Esophagus muscularis mucosa (tissue), 4 donors: ENCODE measurements at regions not wholly inside any gene's neighbourhood (a gene's known extent, or its start where the extent isn't known, plus 50 kb on each side); places are given as distances from the start of the nearest gene placed in this dataset.

Source experiments
- EP300 ChIP-seq: sonication (generic); formaldehyde crosslinking; IDR thresholded peaks from one replicate; pipeline ENCODE4 v1.6.1; 2017; ENCODE audit warnings: antibody characterized with exemption
- POLR2A ChIP-seq: fragments of 450-650 bp; IDR thresholded peaks from one replicate; pipeline ENCODE4 v1.6.1; 2017; ENCODE audit warnings: antibody characterized with exemption, moderate library complexity, mild to moderate bottlenecking, low read depth
- POLR2AphosphoS5 ChIP-seq, 2 donors: sonication (generic); formaldehyde crosslinking; IDR thresholded peaks; one replicate each; pipeline ENCODE4 v1.6.1; 2017; ENCODE audit warnings: antibody characterized with exemption in 2 of 2
- TF ChIP-seq, protein P1 (sequence below), 3 experiments: fragments of 200-600 bp in 2 of 3; fragments of 450-650 bp in 1 of 3; sonication (generic) in 2 of 3; IDR thresholded peaks; one replicate each; pipeline ENCODE4 v1.5.1; 2017 to 2019; ENCODE audit warnings: antibody characterized with exemption in 3 of 3, mild to moderate bottlenecking in 2 of 3, moderate library complexity in 1 of 3

DNA sequence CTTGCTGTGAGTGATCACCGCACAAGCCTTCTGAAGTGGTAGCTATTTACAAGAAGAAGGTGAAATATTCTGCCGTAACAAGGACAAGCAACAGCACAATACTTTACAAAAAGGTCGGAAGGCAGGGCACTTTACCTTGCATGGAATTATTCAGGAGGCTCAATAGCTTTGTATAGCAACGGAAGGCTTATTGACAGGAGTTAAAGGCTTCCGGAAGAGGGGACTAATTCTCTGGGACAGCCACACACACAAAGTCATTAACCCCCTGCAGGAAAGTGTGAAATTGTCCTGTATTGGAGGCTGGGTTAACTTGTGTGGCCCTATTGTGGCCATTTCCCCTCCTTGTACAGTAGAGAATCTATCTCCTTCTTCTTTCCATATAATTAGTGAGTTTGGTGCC is 199.3 kb upstream of the SEMA6A start:
- TF ChIP-seq, protein P1, sequence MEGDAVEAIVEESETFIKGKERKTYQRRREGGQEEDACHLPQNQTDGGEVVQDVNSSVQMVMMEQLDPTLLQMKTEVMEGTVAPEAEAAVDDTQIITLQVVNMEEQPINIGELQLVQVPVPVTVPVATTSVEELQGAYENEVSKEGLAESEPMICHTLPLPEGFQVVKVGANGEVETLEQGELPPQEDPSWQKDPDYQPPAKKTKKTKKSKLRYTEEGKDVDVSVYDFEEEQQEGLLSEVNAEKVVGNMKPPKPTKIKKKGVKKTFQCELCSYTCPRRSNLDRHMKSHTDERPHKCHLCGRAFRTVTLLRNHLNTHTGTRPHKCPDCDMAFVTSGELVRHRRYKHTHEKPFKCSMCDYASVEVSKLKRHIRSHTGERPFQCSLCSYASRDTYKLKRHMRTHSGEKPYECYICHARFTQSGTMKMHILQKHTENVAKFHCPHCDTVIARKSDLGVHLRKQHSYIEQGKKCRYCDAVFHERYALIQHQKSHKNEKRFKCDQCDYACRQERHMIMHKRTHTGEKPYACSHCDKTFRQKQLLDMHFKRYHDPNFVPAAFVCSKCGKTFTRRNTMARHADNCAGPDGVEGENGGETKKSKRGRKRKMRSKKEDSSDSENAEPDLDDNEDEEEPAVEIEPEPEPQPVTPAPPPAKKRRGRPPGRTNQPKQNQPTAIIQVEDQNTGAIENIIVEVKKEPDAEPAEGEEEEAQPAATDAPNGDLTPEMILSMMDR (IDR thresholded peaks at IDR 0.05): no peak
- TF ChIP-seq POLR2AphosphoS5 (IDR thresholded peaks at IDR 0.05) (no peak), POLR2A (no peak), EP300 (no peak)
